Smooth muscle cell (in vitro differentiated cells): ENCODE measurements at regions not wholly inside any gene's neighbourhood (a gene's known extent, or its start where the extent isn't known, plus 50 kb on each side); places are given as distances from the start of the nearest gene placed in this dataset.

Experiments used
- DNase-seq: peaks from one replicate; lab custom pipeline; 2025; ENCODE audit not compliant: unreplicated experiment; lab: John Stamatoyannopoulos, UW
- H2AFZ ChIP-seq: fragments of 200-600 bp; sonication (generic); 2 replicates; pipeline ENCODE4 v1.6.0; 2016; ENCODE audit warnings: antibody characterized with exemption, low read depth, mild to moderate bottlenecking
- H3F3A ChIP-seq: fragments of 200-600 bp; sonication (generic); 2 replicates; pipeline ENCODE4 v1.6.0; 2017; ENCODE audit warnings: antibody characterized with exemption, low read depth
- H3K27ac ChIP-seq: fragments of 200-600 bp; sonication (generic); 2 replicates; pipeline ENCODE4 v1.5.1; 2016; ENCODE audit warnings: low read depth, mild to moderate bottlenecking
- H3K27me3 ChIP-seq: fragments of 200-600 bp; sonication (generic); 2 replicates; pipeline ENCODE4 v1.6.1; 2016; ENCODE audit warnings: low read depth, mild to moderate bottlenecking
- H3K36me3 ChIP-seq: fragments of 200-600 bp; sonication (generic); 2 replicates; pipeline ENCODE4 v1.5.1; 2016; ENCODE audit warnings: low read depth
- H3K4me1 ChIP-seq: fragments of 200-600 bp; sonication (generic); 2 replicates; pipeline ENCODE4 v1.5.1; 2016; ENCODE audit warnings: low read depth
- H3K4me2 ChIP-seq: fragments of 200-600 bp; sonication (generic); 2 replicates; pipeline ENCODE4 v1.6.0; 2016; ENCODE audit warnings: mild to moderate bottlenecking
- H3K4me3 ChIP-seq: fragments of 200-600 bp; sonication (generic); 2 replicates; pipeline ENCODE4 v1.5.1; 2016; ENCODE audit warnings: mild to moderate bottlenecking
- H3K79me2 ChIP-seq: fragments of 200-600 bp; sonication (generic); 2 replicates; pipeline ENCODE4 v1.6.0; 2016; ENCODE audit warnings: low read depth, mild to moderate bottlenecking
- H3K9ac ChIP-seq: fragments of 200-600 bp; sonication (generic); 2 replicates; pipeline ENCODE4 v1.6.0; 2016; ENCODE audit warnings: low read depth
- H3K9me3 ChIP-seq: fragments of 200-600 bp; sonication (generic); replicated peaks from 2 replicates; pipeline ENCODE4 v1.5.1; 2016; ENCODE audit warnings: low read depth
- H4K20me1 ChIP-seq: fragments of 200-600 bp; sonication (generic); 2 replicates; pipeline ENCODE4 v1.6.0; 2016; ENCODE audit warnings: low read depth
- WGBS: methylation state at CpG from one replicate; pipeline ENCODE4 v1.1.7; 2016; ENCODE audit warnings: low lambda C conversion rate; 5-methylcytosine and 5-hydroxymethylcytosine counted together
- TF ChIP-seq, protein P1 (sequence below): fragments of 200-600 bp; sonication (generic); IDR thresholded peaks from 2 replicates; pipeline ENCODE4 v1.5.1; 2017; ENCODE audit warnings: borderline replicate concordance, mild to moderate bottlenecking, antibody characterized with exemption; ENCODE audit not compliant: insufficient read depth, poor library complexity, severe bottlenecking

DNA sequence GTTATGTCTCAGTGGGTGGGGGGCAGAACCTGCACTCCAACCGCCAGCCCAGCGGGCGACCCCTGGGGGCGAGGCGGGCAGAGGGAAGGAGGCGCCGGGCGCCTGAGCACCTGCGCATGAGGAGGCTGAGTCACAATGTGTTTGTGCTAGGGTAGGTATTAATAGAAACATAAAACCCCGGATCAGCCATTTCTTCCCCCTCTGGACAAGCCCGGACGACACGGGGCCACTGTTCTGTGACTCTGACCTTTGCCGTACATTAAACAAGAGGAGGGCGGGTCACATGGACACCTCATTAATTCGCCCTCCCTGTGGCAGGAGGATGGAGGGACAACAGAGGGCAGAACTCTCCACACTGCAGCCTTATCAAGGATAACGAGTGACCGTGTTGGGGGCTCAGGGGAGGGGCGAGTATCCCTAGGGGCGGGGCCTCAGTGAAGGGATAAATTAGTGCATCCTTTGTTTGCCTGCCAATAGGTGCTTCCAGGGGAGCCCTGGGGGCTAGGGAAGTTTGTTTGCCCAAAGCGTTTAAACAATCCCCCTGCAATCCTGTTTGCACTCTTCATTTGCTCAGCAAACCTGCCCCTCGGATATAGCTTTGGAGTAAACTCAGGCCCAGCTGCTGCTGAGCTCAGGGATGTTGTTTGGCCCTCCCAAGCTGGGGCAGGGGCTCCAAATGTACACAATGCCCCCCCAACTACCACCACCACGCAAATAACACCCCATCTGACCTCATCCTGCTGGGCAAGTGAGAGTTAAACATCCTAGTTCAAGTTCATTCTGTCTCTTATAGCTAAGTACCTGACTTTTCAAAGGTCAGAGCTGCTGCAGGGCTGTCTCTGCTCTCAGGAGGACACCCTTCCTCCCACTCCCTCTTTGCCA, 171.2 kb upstream of the GLI2 start:
- Histone ChIP-seq H3K9ac (no peak overlapping the region), H3K4me1 (peaks cover 5% of the 10 kb centered on the region), H3K4me2 (no peak overlapping the region), H3K4me3 (no peak overlapping the region), H3K27me3 (peaks cover 6% of the 10 kb centered on the region), H3F3A (peaks cover 4% of the 10 kb centered on the region), H3K27ac (no peak overlapping the region), H3K36me3 (no peaks in the 10 kb centered on the region), H3K9me3 (no peaks in the 10 kb centered on the region), H2AFZ (no peak overlapping the region), H4K20me1 (no peaks in the 10 kb centered on the region), H3K79me2 (no peaks in the 10 kb centered on the region)
- WGBS, result 66% methylated on average over 23 of the region's 23 CpGs
- TF ChIP-seq, protein P1, sequence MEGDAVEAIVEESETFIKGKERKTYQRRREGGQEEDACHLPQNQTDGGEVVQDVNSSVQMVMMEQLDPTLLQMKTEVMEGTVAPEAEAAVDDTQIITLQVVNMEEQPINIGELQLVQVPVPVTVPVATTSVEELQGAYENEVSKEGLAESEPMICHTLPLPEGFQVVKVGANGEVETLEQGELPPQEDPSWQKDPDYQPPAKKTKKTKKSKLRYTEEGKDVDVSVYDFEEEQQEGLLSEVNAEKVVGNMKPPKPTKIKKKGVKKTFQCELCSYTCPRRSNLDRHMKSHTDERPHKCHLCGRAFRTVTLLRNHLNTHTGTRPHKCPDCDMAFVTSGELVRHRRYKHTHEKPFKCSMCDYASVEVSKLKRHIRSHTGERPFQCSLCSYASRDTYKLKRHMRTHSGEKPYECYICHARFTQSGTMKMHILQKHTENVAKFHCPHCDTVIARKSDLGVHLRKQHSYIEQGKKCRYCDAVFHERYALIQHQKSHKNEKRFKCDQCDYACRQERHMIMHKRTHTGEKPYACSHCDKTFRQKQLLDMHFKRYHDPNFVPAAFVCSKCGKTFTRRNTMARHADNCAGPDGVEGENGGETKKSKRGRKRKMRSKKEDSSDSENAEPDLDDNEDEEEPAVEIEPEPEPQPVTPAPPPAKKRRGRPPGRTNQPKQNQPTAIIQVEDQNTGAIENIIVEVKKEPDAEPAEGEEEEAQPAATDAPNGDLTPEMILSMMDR, result no peak
- no peak for DNase-seq

DNA sequence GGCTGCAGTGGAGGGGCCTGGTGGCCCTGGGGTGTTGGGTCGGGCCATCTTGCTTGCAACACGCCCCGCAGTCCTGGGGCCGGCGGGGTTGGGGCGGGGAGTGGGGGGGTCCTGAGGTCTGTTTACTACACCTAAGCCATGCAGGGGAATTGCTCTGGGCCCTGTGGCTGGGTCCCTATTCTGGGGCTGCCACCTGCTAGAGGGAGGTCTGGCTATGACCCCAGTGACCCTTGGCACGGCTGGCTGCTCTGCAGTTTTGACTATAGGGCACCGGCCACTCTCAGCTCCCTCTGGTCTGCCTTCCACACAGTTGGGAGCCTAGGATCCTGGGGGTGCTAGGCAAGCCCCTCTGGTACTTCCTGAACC, 170.6 kb upstream of the GLI2 start:
- no peak for DNase-seq
- Histone ChIP-seq H4K20me1 (no peaks in the 10 kb centered on the region), H3K27me3 (peaks cover 6% of the 10 kb centered on the region), H3K36me3 (no peaks in the 10 kb centered on the region), H3F3A (no peaks in the 10 kb centered on the region), H3K4me3 (no peak overlapping the region), H3K4me2 (no peak overlapping the region), H3K9ac (no peak overlapping the region), H3K79me2 (no peaks in the 10 kb centered on the region), H3K4me1 (peaks cover 5% of the 10 kb centered on the region), H3K27ac (no peak overlapping the region), H2AFZ (no peak overlapping the region), H3K9me3 (no peaks in the 10 kb centered on the region)
- WGBS, result 86% methylated on average over 8 of the region's 8 CpGs
- TF ChIP-seq, protein P1, result no peak

DNA sequence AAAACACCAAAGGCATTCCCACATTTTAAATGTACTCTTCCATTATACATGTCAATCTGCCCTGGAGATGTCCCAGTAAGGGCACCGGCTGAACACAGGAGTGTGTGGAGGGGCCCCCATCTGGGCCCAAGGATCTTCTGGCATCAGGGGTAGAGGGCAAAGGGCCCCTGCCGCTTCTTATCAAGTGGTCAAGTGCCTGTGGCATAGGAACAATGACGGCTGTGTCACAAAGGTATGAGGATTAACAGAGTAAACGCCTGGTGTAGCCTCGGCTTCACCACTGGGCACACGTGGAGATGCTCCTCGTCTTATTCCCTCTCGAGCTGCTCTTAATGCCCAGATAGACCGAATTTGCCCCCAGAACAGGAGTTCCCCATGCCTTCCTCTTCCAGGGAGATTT, 169.7 kb upstream of the GLI2 start:
- H3K9ac ChIP-seq, result no peak overlapping the region
- H3K9me3 ChIP-seq, result no peaks in the 10 kb centered on the region
- H3F3A ChIP-seq, result no peaks in the 10 kb centered on the region
- H3K79me2 ChIP-seq, result no peaks in the 10 kb centered on the region
- no peaks in the 10 kb centered on the region for H4K20me1 ChIP-seq
- TF ChIP-seq, protein P1, result no peak
- H3K36me3 ChIP-seq, result no peaks in the 10 kb centered on the region
- no peak for DNase-seq
- 83% methylated on average over 9 of the region's 9 CpGs for WGBS
- no peak overlapping the region for H3K4me2 ChIP-seq
- H2AFZ ChIP-seq, result no peak overlapping the region
- H3K4me1 ChIP-seq, result peaks cover 5% of the 10 kb centered on the region
- no peak overlapping the region for H3K27ac ChIP-seq
- H3K27me3 ChIP-seq, result peaks cover 6% of the 10 kb centered on the region
- H3K4me3 ChIP-seq, result no peak overlapping the region
